H1 (cell line): ENCODE measurements at regions not wholly inside any gene's neighbourhood (a gene's known extent, or its start where the extent isn't known, plus 50 kb on each side); places are given as distances from the start of the nearest gene placed in this dataset.

Experiments used
- CTCF ChIA-PET: fragments of 300-600 bp; sonication (Branson Sonifier 250); formaldehyde crosslinking; loops from one replicate; lab custom pipeline; 2021; ENCODE audit not compliant: partially characterized antibody; lab: Charles Lee
- POLR2A ChIA-PET: fragments of 300-600 bp; sonication (Branson Sonifier 250); formaldehyde crosslinking; loops from one replicate; lab custom pipeline; 2021; ENCODE audit warnings: inconsistent platforms; ENCODE audit not compliant: partially characterized antibody; lab: Charles Lee
- DNase-seq, 2 experiments: peaks; one replicate each; pipeline versions ENCODE4 v3.0.0 to v3.0.0-alpha.2; 2010 to 2022; ENCODE audit warnings: low spot score in 2 of 2, low read depth in 1 of 2, mixed read lengths in 1 of 2
- FAIRE-seq: peaks from 2 replicates; lab custom pipeline; 2011; peaks lifted over from hg19 to GRCh38; lab: Jason Lieb, UNC
- H2AFZ ChIP-seq: 2 replicates; pipeline ENCODE4 v1.8.1; 2012; ENCODE audit warnings: low read length, inconsistent platforms
- H2AK5ac ChIP-seq: 2 replicates; pipeline ENCODE4 v1.6.1; 2013; ENCODE audit warnings: low read depth, low read length
- H2BK120ac ChIP-seq: replicated peaks from 2 replicates; pipeline ENCODE3; 2013; ENCODE audit warnings: low read depth, low read length, inconsistent platforms
- H2BK12ac ChIP-seq: 2 replicates; pipeline ENCODE4 v1.6.1; 2013; ENCODE audit warnings: low read depth, low read length
- H2BK15ac ChIP-seq: 2 replicates; pipeline ENCODE4 v1.6.1; 2013; ENCODE audit warnings: low read length
- H2BK20ac ChIP-seq: 2 replicates; pipeline ENCODE4 v1.6.1; 2013; ENCODE audit warnings: low read length
- H2BK5ac ChIP-seq: 2 replicates; pipeline ENCODE4 v1.6.1; 2013; ENCODE audit warnings: low read depth, low read length
- H3K14ac ChIP-seq: 2 replicates; pipeline ENCODE4 v1.6.1; 2013; ENCODE audit warnings: inconsistent platforms; ENCODE audit not compliant: insufficient read length
- H3K18ac ChIP-seq: 2 replicates; pipeline ENCODE4 v1.6.1; 2013; ENCODE audit warnings: low read length; ENCODE audit errors: extremely low read depth
- H3K23ac ChIP-seq: 2 replicates; pipeline ENCODE4 v1.6.1; 2013; ENCODE audit warnings: inconsistent platforms; ENCODE audit not compliant: insufficient read length
- H3K23me2 ChIP-seq: 2 replicates; pipeline ENCODE4 v1.6.1; 2013; ENCODE audit warnings: low read depth, low read length
- H3K27ac ChIP-seq: 2 replicates; pipeline ENCODE4 v1.6.1; 2011; ENCODE audit warnings: low read depth, low read length, inconsistent platforms
- H3K27me3 ChIP-seq, 4 experiments: replicated peaks in 1 of 4; 1 replicate in 1 of 4; 2 replicates in 3 of 4; pipeline versions ENCODE4 v1.6.1 to v1.8.1; 2011 to 2013; ENCODE audit warnings: low read length in 3 of 4, mild to moderate bottlenecking in 3 of 4, inconsistent platforms in 2 of 4, mixed read lengths in 2 of 4, moderate library complexity in 1 of 4; ENCODE audit not compliant: control insufficient read depth in 3 of 4, insufficient read depth in 3 of 4; ENCODE audit errors: extremely low read depth in 1 of 4
- H3K36me3 ChIP-seq, 4 experiments: 2 replicates each; pipeline versions ENCODE4 v1.6.1 to v1.8.1; 2011 to 2013; ENCODE audit warnings: mild to moderate bottlenecking in 4 of 4, low read length in 3 of 4, moderate library complexity in 2 of 4, control low read depth in 1 of 4, inconsistent platforms in 1 of 4; ENCODE audit not compliant: insufficient read depth in 4 of 4, control insufficient read depth in 2 of 4
- H3K4ac ChIP-seq: replicated peaks from 2 replicates; pipeline ENCODE3; 2013; ENCODE audit warnings: low read length, low read depth, mixed read lengths, inconsistent platforms; ENCODE audit not compliant: insufficient read length
- H3K4me1 ChIP-seq, 4 experiments: replicated peaks in 1 of 4; 1 replicate in 1 of 4; 2 replicates in 3 of 4; pipeline versions ENCODE4 v1.6.1 to v1.8.1; 2011 to 2013; ENCODE audit warnings: low read length in 3 of 4, inconsistent platforms in 2 of 4, mixed read lengths in 1 of 4; ENCODE audit not compliant: insufficient read depth in 4 of 4, control insufficient read depth in 3 of 4
- H3K4me2 ChIP-seq, 2 experiments: 2 replicates each; pipeline versions ENCODE4 v1.6.1 to v1.8.1; 2011 to 2013; ENCODE audit warnings: low read depth in 2 of 2, low read length in 2 of 2, control low read depth in 1 of 2, inconsistent platforms in 1 of 2, mild to moderate bottlenecking in 1 of 2; ENCODE audit not compliant: insufficient read depth in 1 of 2
- H3K4me3 ChIP-seq, 4 experiments: fragments of 200-600, 300-600 bp in 1 of 4; sonication (generic), shearing (Covaris generic), sonication (Bioruptor Twin) in 1 of 4; 2 replicates each; pipeline versions ENCODE4 v1.5.1 to v1.8.1; 2011 to 2016; ENCODE audit warnings: low read length in 4 of 4, low read depth in 3 of 4, control low read depth in 2 of 4, inconsistent platforms in 2 of 4, mild to moderate bottlenecking in 2 of 4, mixed read lengths in 1 of 4, moderate library complexity in 1 of 4; ENCODE audit not compliant: insufficient read depth in 2 of 4; ENCODE audit errors: extremely low read depth in 1 of 4
- H3K56ac ChIP-seq: replicated peaks from 2 replicates; pipeline ENCODE3; 2013; ENCODE audit warnings: low read depth, mild to moderate bottlenecking, mixed read lengths, low read length, inconsistent platforms; ENCODE audit not compliant: insufficient read length
- H3K79me1 ChIP-seq: 2 replicates; pipeline ENCODE4 v1.6.1; 2013; ENCODE audit warnings: low read depth, low read length, control low read depth
- H3K79me2 ChIP-seq, 2 experiments: 2 replicates each; pipeline versions ENCODE4 v1.6.1 to v1.8.1; 2012 to 2013; ENCODE audit warnings: low read length in 2 of 2, mild to moderate bottlenecking in 2 of 2, inconsistent platforms in 1 of 2; ENCODE audit not compliant: insufficient read depth in 2 of 2, control insufficient read depth in 1 of 2
- H3K9ac ChIP-seq, 4 experiments: replicated peaks in 1 of 4; 1 replicate in 1 of 4; 2 replicates in 3 of 4; pipeline versions ENCODE4 v1.6.1 to v1.8.1; 2011 to 2013; ENCODE audit warnings: low read depth in 3 of 4, low read length in 3 of 4, control low read depth in 2 of 4, mild to moderate bottlenecking in 2 of 4, moderate library complexity in 2 of 4, inconsistent platforms in 1 of 4; ENCODE audit errors: extremely low read depth in 1 of 4
- H3K9me3 ChIP-seq, 2 experiments: 2 replicates each; pipeline versions ENCODE4 v1.6.1 to v1.8.1; 2012 to 2013; ENCODE audit warnings: mild to moderate bottlenecking in 2 of 2, moderate library complexity in 2 of 2, control low read depth in 1 of 2, inconsistent platforms in 1 of 2, low read depth in 1 of 2, low read length in 1 of 2, mixed read lengths in 1 of 2; ENCODE audit not compliant: insufficient read depth in 2 of 2
- H4K20me1 ChIP-seq, 2 experiments: replicated peaks in 1 of 2; 2 replicates each; pipeline versions ENCODE3 to v1.8.1; 2011 to 2013; ENCODE audit warnings: inconsistent platforms in 2 of 2, low read length in 2 of 2, mild to moderate bottlenecking in 1 of 2; ENCODE audit not compliant: insufficient read depth in 2 of 2, control insufficient read depth in 1 of 2
- H4K5ac ChIP-seq: 2 replicates; pipeline ENCODE4 v1.6.1; 2013; ENCODE audit warnings: low read length, low read depth, mixed read lengths, inconsistent platforms; ENCODE audit not compliant: insufficient read length
- H4K8ac ChIP-seq: 2 replicates; pipeline ENCODE4 v1.8.0; 2013; ENCODE audit warnings: mild to moderate bottlenecking, moderate library complexity, low read length, inconsistent platforms; ENCODE audit not compliant: insufficient read depth; ENCODE audit errors: extremely low read depth
- H4K91ac ChIP-seq: replicated peaks from 2 replicates; pipeline ENCODE3; 2013; ENCODE audit warnings: low read length, mixed read lengths, inconsistent platforms; ENCODE audit not compliant: insufficient read length
- BCL11A ChIP-seq, 2 experiments: IDR thresholded peaks; one replicate each; pipeline ENCODE4 v1.6.1; 2011; ENCODE audit warnings: low read depth in 2 of 2, low read length in 2 of 2, mild to moderate bottlenecking in 2 of 2
- CBX5 ChIP-seq: fragments of 300-800, 300-1000 bp; sonication (generic); IDR thresholded peaks from 2 replicates; pipeline ENCODE4 v1.7.1; 2016; ENCODE audit warnings: antibody characterized with exemption, low read length, low read depth
- CTBP2 ChIP-seq: IDR thresholded peaks from 2 replicates; pipeline ENCODE4 v1.7.0; 2011; ENCODE audit warnings: borderline replicate concordance, mild to moderate bottlenecking, moderate library complexity, mixed read lengths, low read length; ENCODE audit not compliant: insufficient read depth, insufficient read length
- FOSL1 ChIP-seq: IDR thresholded peaks from 2 replicates; pipeline ENCODE4 v1.6.1; 2011; ENCODE audit warnings: mild to moderate bottlenecking, low read depth, low read length, moderate library complexity; ENCODE audit not compliant: insufficient read depth
- HDAC6 ChIP-seq: IDR thresholded peaks from one replicate; pipeline ENCODE4 v1.7.1; 2012; ENCODE audit warnings: low read depth, mild to moderate bottlenecking, inconsistent platforms, low read length, moderate library complexity
- KDM4A ChIP-seq: IDR thresholded peaks from one replicate; pipeline ENCODE4 v1.7.1; 2012; ENCODE audit warnings: low read depth, mild to moderate bottlenecking, moderate library complexity, low read length, inconsistent platforms; ENCODE audit not compliant: severe bottlenecking
- PHF8 ChIP-seq: fragments of 200-600 bp; sonication (generic); conservative IDR thresholded peaks from 2 replicates; pipeline ENCODE4 v1.7.1; 2012; ENCODE audit warnings: low read depth, mild to moderate bottlenecking, inconsistent platforms, low read length, moderate library complexity
- POLR2AphosphoS5 ChIP-seq: IDR thresholded peaks from 2 replicates; pipeline ENCODE4 v1.6.1; 2011; ENCODE audit warnings: low read depth, low read length
- RBBP5 ChIP-seq: IDR thresholded peaks from 2 replicates; pipeline ENCODE4 v1.7.1; 2012; ENCODE audit warnings: low read depth, mild to moderate bottlenecking, inconsistent platforms, low read length, moderate library complexity, borderline replicate concordance
- SP1 ChIP-seq: IDR thresholded peaks from 2 replicates; pipeline ENCODE4 v1.6.1; 2011; ENCODE audit warnings: low read depth, low read length
- SP4 ChIP-seq: IDR thresholded peaks from 2 replicates; pipeline ENCODE4 v1.6.1; 2012; ENCODE audit warnings: low read length, inconsistent platforms
- SUZ12 ChIP-seq: fragments of 200-600 bp; sonication (generic); IDR thresholded peaks from 2 replicates; pipeline ENCODE4 v1.6.1; 2012; ENCODE audit warnings: mild to moderate bottlenecking, inconsistent platforms, low read length, moderate library complexity, mixed read lengths
- WGBS, 2 experiments: shearing (Covaris generic) in 1 of 2; methylation state at CpG; one replicate each; pipeline versions ENCODE4 v1.1.6 to v1.1.7; 2013 to 2015; ENCODE audit warnings: low lambda C conversion rate in 2 of 2, mixed read lengths in 2 of 2, inconsistent platforms in 1 of 2, low coverage in 1 of 2, missing lambda C conversion rate in 1 of 2; ENCODE audit not compliant: insufficient replicate concordance in 2 of 2, insufficient coverage in 1 of 2, insufficient read length in 1 of 2; ENCODE audit errors: extremely low coverage in 1 of 2, missing lambda C conversion rate in 1 of 2; 5-methylcytosine and 5-hydroxymethylcytosine counted together
- TF ChIP-seq, protein P1 (sequence below), 3 experiments: IDR thresholded peaks; 1 replicate in 2 of 3; 2 replicates in 1 of 3; pipeline versions ENCODE4 v1.5.1 to v1.6.1; 2011; ENCODE audit warnings: low read length in 3 of 3, mild to moderate bottlenecking in 3 of 3, inconsistent platforms in 2 of 3, low read depth in 1 of 3, moderate library complexity in 1 of 3; ENCODE audit not compliant: insufficient read depth in 1 of 3; ENCODE audit errors: control extremely low read depth in 1 of 3

DNA sequence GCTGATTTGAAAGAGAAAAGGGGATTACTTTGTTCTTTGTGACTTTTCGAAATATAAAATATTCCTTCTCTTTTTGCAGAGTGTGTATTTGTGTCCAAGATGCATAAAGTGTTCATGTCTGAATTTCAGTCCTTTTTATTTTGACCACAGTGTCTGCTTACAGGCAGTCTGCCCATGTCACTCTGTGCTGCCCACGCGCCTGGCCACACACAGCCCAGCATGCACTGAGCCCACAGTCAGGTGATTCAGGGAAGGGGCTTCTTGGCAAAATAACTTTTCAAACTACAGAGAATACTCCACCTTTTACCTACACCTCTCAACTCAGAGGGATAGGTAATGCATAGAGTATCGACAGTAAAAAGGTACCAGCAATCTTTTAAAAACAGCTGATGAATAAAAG is 142.5 kb upstream of the TRPC4 start:
- H4K91ac ChIP-seq = no peak overlapping the region
- no peak overlapping the region for H3K56ac ChIP-seq
- no peak overlapping the region for H3K14ac ChIP-seq
- H3K4me3 ChIP-seq = no peak overlapping the region
- no peak overlapping the region for H4K5ac ChIP-seq
- CTCF ChIA-PET = interaction anchor here (1.4 to 1.8 kb wide), 2 partner anchors 8 to 33 kb away, joined by 3 to 5 read pairs; no protein-coding TSS in a partner anchor
- no peaks in the 10 kb centered on the region for H4K20me1 ChIP-seq
- H2BK5ac ChIP-seq = no peak overlapping the region
- no peaks in the 10 kb centered on the region for H3K79me1 ChIP-seq
- H3K9ac ChIP-seq = no peak overlapping the region
- no peaks in the 10 kb centered on the region for H3K36me3 ChIP-seq
- POLR2A ChIA-PET = no interaction called here
- 86% methylated on average over 4 of the region's 4 CpGs; no CpG with 5 or more reads in 1 of the 2 experiments for WGBS, 2 experiments
- H2AK5ac ChIP-seq = no peak overlapping the region
- H2AFZ ChIP-seq = no peak overlapping the region
- no peak overlapping the region for H3K18ac ChIP-seq
- H2BK12ac ChIP-seq = no peak overlapping the region
- H2BK20ac ChIP-seq = no peak overlapping the region
- H3K4ac ChIP-seq = no peak overlapping the region
- no peak overlapping the region for H3K27ac ChIP-seq
- DNase-seq (no peak), FAIRE-seq (no peak)
- H3K79me2 ChIP-seq = no peaks in the 10 kb centered on the region
- H3K4me2 ChIP-seq = no peak overlapping the region
- H2BK15ac ChIP-seq = no peak overlapping the region
- no peak overlapping the region for H2BK120ac ChIP-seq
- H3K23me2 ChIP-seq = no peaks in the 10 kb centered on the region
- no peaks in the 10 kb centered on the region for H3K27me3 ChIP-seq
- H3K9me3 ChIP-seq = no peaks in the 10 kb centered on the region; a peak in 1 of 4 replicates
- no peaks in the 10 kb centered on the region for H3K4me1 ChIP-seq
- no peak overlapping the region for H4K8ac ChIP-seq
- H3K23ac ChIP-seq = no peak overlapping the region
- TF ChIP-seq SP1 (no peak), SP4 (no peak), HDAC6 (no peak), FOSL1 (no peak), CTBP2 (no peak), RBBP5 (no peak), CBX5 (no peak), SUZ12 (no peak), POLR2AphosphoS5 (no peak), PHF8 (no peak), BCL11A (IDR thresholded peaks at IDR 0.05; ENCODE audit: low read depth in 2 of 2, low read length in 2 of 2) (no peak), KDM4A (no peak)
- TF ChIP-seq, protein P1, sequence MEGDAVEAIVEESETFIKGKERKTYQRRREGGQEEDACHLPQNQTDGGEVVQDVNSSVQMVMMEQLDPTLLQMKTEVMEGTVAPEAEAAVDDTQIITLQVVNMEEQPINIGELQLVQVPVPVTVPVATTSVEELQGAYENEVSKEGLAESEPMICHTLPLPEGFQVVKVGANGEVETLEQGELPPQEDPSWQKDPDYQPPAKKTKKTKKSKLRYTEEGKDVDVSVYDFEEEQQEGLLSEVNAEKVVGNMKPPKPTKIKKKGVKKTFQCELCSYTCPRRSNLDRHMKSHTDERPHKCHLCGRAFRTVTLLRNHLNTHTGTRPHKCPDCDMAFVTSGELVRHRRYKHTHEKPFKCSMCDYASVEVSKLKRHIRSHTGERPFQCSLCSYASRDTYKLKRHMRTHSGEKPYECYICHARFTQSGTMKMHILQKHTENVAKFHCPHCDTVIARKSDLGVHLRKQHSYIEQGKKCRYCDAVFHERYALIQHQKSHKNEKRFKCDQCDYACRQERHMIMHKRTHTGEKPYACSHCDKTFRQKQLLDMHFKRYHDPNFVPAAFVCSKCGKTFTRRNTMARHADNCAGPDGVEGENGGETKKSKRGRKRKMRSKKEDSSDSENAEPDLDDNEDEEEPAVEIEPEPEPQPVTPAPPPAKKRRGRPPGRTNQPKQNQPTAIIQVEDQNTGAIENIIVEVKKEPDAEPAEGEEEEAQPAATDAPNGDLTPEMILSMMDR (IDR thresholded peaks at IDR 0.05; ENCODE audit: control extremely low read depth in 1 of 3, insufficient read depth in 1 of 3, low read depth in 1 of 3, low read length in 3 of 3) = no peak
